ENCODE measurements at regions not wholly inside any gene's neighbourhood (a gene's known extent, or its start where the extent isn't known, plus 50 kb on each side); places are given as distances from the start of the nearest gene placed in this dataset.

- TF ChIP-seq SPI1 (IDR thresholded peaks at IDR 0.05; ENCODE audit: borderline replicate concordance, low read depth), result no peak
- no peak for TF ChIP-seq CTCF (IDR thresholded peaks at IDR 0.05; ENCODE audit: insufficient read depth, low read length)
- TF ChIP-seq GABPA (IDR thresholded peaks at IDR 0.05; ENCODE audit: low read depth), result no peak
- TF ChIP-seq POLR2AphosphoS5 (IDR thresholded peaks at IDR 0.05; ENCODE audit: low read depth), result no peak
- no peak for TF ChIP-seq REST (IDR thresholded peaks at IDR 0.05; ENCODE audit: insufficient replicate concordance, low read depth)
- no peak overlapping the region for H3K27ac ChIP-seq (replicated peaks)
- no peak for DNase-seq (ENCODE audit: low read depth in 1 of 2, low spot score in 1 of 2)
- H3K4me3 ChIP-seq (replicated peaks; ENCODE audit: insufficient read depth, low read length), result no peak overlapping the region
- no peaks in the 10 kb centered on the region for H3K27me3 ChIP-seq (ENCODE audit: insufficient read depth, poor library complexity, severe bottlenecking)
Measured at GRCh38 chr5:92687821-92688722, 892.9 kb downstream of the NR2F1-AS1 start.

- DNase-seq (ENCODE audit: low read depth in 1 of 2, low spot score in 1 of 2), result no peak
- H3K4me3 ChIP-seq (replicated peaks; ENCODE audit: insufficient read depth, low read length), result no peak overlapping the region
- H3K27ac ChIP-seq (replicated peaks), result no peak overlapping the region
- no peaks in the 10 kb centered on the region for H3K27me3 ChIP-seq (ENCODE audit: insufficient read depth, poor library complexity, severe bottlenecking)
- TF ChIP-seq POLR2AphosphoS5 (IDR thresholded peaks at IDR 0.05; ENCODE audit: low read depth) (no peak), GABPA (IDR thresholded peaks at IDR 0.05; ENCODE audit: low read depth) (no peak), CTCF (IDR thresholded peaks at IDR 0.05; ENCODE audit: insufficient read depth, low read length) (no peak), REST (IDR thresholded peaks at IDR 0.05; ENCODE audit: insufficient replicate concordance, low read depth) (no peak), SPI1 (IDR thresholded peaks at IDR 0.05; ENCODE audit: borderline replicate concordance, low read depth) (no peak)
Measured at GRCh38 chr5:92678640-92679039, 902.4 kb downstream of the NR2F1-AS1 start.

- no peak overlapping the region for H3K27ac ChIP-seq (replicated peaks)
- DNase-seq (ENCODE audit: low read depth in 1 of 2, low spot score in 1 of 2), result no peak
- TF ChIP-seq CTCF (IDR thresholded peaks at IDR 0.05; ENCODE audit: insufficient read depth, low read length) (no peak), GABPA (IDR thresholded peaks at IDR 0.05; ENCODE audit: low read depth) (no peak), SPI1 (IDR thresholded peaks at IDR 0.05; ENCODE audit: borderline replicate concordance, low read depth) (no peak), REST (IDR thresholded peaks at IDR 0.05; ENCODE audit: insufficient replicate concordance, low read depth) (no peak), POLR2AphosphoS5 (IDR thresholded peaks at IDR 0.05; ENCODE audit: low read depth) (no peak)
Measured at GRCh38 chr5:92676215-92677165, 904.5 kb downstream of the NR2F1-AS1 start.

More at GRCh38 chr5:92676215-92677165, 904.5 kb downstream of the NR2F1-AS1 start:
- Histone ChIP-seq H3K4me3 (replicated peaks; ENCODE audit: insufficient read depth, low read length) (no peak overlapping the region), H3K27me3 (ENCODE audit: insufficient read depth, poor library complexity, severe bottlenecking) (no peaks in the 10 kb centered on the region)

All from HL-60 (cell line).